ENCODE measurements at regions not wholly inside any gene's neighbourhood (a gene's known extent, or its start where the extent isn't known, plus 50 kb on each side); places are given as distances from the start of the nearest gene placed in this dataset.

DNA sequence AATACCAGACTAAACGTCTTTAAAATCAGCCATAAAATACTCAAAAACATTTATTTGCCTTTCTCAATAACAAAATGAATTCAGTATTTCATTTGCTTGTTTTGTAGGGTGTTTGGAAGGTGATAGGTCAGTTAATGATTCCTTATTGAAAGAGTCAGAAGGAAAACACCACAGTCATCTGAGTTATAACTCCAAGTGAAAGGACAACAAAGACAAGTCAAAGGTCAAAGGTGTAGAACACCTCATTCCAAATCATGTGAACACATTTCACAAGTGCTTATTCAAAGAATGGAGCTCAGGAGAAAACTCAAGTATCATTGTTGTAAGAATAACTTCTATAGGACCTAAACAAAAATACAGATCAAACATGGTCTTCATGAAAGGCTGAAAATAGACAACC, 318.6 kb upstream of the PHF14 start:
- no peaks in the 10 kb centered on the region for H3K4me1 ChIP-seq
- no peak overlapping the region for H3K4me3 ChIP-seq
- H3K27me3 ChIP-seq = no peaks in the 10 kb centered on the region
- no peak overlapping the region for H3K27ac ChIP-seq
- H3K9me3 ChIP-seq = no peaks in the 10 kb centered on the region
- DNase-seq (ENCODE audit: low spot score) = no peak
- H3K36me3 ChIP-seq = no peaks in the 10 kb centered on the region
- TF ChIP-seq, protein P1, sequence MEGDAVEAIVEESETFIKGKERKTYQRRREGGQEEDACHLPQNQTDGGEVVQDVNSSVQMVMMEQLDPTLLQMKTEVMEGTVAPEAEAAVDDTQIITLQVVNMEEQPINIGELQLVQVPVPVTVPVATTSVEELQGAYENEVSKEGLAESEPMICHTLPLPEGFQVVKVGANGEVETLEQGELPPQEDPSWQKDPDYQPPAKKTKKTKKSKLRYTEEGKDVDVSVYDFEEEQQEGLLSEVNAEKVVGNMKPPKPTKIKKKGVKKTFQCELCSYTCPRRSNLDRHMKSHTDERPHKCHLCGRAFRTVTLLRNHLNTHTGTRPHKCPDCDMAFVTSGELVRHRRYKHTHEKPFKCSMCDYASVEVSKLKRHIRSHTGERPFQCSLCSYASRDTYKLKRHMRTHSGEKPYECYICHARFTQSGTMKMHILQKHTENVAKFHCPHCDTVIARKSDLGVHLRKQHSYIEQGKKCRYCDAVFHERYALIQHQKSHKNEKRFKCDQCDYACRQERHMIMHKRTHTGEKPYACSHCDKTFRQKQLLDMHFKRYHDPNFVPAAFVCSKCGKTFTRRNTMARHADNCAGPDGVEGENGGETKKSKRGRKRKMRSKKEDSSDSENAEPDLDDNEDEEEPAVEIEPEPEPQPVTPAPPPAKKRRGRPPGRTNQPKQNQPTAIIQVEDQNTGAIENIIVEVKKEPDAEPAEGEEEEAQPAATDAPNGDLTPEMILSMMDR (IDR thresholded peaks at IDR 0.05) = no peak

DNA sequence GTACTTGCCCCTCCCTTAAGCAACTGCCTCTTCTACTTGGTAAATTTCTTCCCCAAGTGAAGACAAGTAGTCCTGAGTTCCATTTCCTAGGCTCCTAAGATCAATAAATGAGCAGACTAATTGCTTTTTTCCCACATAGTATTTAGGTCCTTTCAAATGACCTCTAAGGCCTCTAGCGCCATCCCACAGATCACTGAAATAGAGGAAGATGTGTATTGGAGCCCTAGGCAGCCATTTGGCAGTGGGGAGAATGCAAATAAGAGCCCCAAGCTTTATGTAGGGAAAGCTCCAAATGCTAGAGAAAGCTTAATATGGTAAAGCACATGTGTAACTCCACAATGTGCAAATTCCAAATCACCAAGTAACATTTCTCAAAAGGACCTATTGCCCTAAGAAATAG, 316.5 kb upstream of the PHF14 start:
- Histone ChIP-seq H3K4me1 (no peaks in the 10 kb centered on the region), H3K27me3 (no peaks in the 10 kb centered on the region), H3K36me3 (no peaks in the 10 kb centered on the region), H3K9me3 (no peaks in the 10 kb centered on the region), H3K4me3 (no peak overlapping the region), H3K27ac (no peak overlapping the region)
- TF ChIP-seq, protein P1 (IDR thresholded peaks at IDR 0.05) = no peak
- no peak for DNase-seq (ENCODE audit: low spot score)

DNA sequence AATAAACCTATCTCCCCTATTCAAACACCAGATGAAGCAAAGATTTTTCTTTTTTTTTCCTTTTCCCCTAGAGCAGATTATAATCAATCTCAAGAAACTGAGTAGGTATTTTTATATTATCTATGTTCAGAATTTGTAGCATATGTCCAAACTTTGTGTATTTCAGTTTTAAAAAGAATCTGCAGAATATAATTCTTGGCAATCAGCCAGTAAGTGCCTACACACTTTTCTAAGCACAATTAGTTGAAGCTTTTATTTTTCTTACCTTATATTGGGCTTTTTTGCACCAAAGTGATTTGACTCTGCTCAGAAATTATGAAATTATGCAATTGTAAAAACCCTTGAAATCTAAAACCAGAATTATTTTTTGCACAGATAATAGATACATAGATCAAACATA, 315.8 kb upstream of the PHF14 start:
- no peak for DNase-seq (ENCODE audit: low spot score)
- Histone ChIP-seq H3K9me3 (no peaks in the 10 kb centered on the region), H3K4me3 (no peak overlapping the region), H3K27ac (no peak overlapping the region), H3K36me3 (no peaks in the 10 kb centered on the region), H3K27me3 (no peaks in the 10 kb centered on the region), H3K4me1 (no peaks in the 10 kb centered on the region)
- TF ChIP-seq, protein P1 (IDR thresholded peaks at IDR 0.05) = no peak

DNA sequence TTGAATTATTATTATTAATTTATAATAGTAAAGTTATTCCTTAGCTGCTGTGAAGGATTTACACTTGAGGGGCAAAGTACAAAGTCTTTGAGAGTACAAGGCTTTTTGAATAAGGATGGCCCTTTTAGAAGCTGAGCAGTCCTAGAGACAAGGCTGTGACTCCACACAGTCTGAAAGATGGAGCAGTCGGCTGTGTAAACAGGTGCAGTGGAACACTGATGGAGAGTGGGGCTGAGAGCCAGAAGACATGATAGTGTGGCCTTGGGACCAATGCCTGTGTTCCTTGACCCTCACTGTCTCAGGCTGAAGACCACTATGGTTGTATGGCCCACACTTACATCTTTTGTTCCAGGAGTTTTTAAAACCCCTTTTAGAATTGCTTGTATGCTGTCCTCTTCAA, 311.2 kb upstream of the PHF14 start:
- H3K9me3 ChIP-seq = no peaks in the 10 kb centered on the region
- no peak overlapping the region for H3K27ac ChIP-seq
- no peaks in the 10 kb centered on the region for H3K36me3 ChIP-seq
- TF ChIP-seq, protein P1 (IDR thresholded peaks at IDR 0.05) = no peak
- DNase-seq (ENCODE audit: low spot score) = no peak
- H3K27me3 ChIP-seq = no peaks in the 10 kb centered on the region
- no peaks in the 10 kb centered on the region for H3K4me1 ChIP-seq
- H3K4me3 ChIP-seq = no peak overlapping the region

DNA sequence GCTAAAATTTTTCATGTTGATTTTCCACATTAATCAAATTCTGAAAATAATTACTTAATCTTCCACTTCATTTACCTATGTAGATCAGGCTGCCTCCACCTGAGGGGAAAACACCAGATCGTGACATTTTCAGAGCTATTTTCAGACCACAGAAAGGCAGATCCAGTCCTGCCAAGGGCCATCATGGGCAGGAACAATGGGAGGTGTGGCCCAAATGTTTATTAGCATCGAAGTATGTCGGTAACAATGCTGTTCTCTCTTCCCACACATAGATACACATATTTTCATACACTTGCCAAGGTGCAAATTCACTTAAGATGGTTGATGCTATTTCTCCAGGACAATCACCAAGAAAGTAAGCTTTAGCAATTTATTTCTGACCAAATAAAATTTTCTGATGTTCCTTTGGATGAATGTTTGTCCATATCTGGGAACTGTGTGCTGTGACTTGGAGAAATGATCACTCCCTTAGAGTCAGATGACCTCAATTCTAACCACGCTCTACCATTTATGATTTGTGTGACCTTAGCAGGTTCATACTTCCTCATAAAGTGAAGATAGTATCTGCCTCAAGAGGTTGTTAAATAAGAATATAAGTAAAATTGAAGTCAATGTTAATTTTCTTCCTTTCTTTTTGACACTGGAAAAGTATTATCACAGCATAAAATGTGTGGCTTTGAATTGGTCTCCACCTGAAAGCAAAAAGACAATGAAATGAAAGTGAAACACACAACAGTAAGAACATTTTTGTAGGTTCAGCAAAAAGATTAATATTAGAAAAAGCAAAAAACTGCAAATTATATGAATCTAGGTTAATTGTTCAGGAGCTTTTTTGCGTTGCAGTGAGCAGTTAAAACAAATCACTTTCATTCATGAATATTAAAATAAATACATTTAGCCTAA, 310.4 kb upstream of the PHF14 start:
- no peak for DNase-seq (ENCODE audit: low spot score)
- Histone ChIP-seq H3K9me3 (no peaks in the 10 kb centered on the region), H3K4me1 (no peaks in the 10 kb centered on the region), H3K4me3 (no peak overlapping the region), H3K36me3 (no peaks in the 10 kb centered on the region), H3K27ac (no peak overlapping the region), H3K27me3 (no peaks in the 10 kb centered on the region)
- TF ChIP-seq, protein P1 (IDR thresholded peaks at IDR 0.05) = no peak

DNA sequence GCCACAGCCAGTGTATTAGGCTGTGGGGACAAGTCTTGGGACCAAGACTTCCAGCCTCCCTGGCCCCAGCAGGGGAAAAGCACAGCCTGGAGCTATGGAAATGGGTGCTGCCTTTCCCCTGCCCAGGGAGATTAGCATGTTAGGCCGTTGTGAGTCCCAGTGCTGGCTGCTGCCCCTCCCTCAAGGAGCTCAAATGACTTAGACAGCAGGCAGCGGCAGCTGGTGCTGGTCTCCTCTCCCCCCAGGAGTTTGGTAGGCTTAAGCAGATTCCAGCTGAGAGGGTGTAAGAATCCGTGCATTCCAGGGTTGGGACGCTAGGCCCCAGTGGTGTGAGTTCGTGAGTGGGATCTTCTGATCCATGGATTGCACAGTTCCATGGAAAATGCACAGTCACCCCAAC, 301.5 kb upstream of the PHF14 start:
- H3K4me3 ChIP-seq = no peak overlapping the region
- no peaks in the 10 kb centered on the region for H3K36me3 ChIP-seq
- no peak overlapping the region for H3K27ac ChIP-seq
- no peaks in the 10 kb centered on the region for H3K4me1 ChIP-seq
- no peak for DNase-seq (ENCODE audit: low spot score)
- H3K27me3 ChIP-seq = no peaks in the 10 kb centered on the region
- TF ChIP-seq, protein P1 (IDR thresholded peaks at IDR 0.05) = no peak
- H3K9me3 ChIP-seq = no peaks in the 10 kb centered on the region

Data from right atrium auricular region (tissue), 2 donors.